GM21367 (cell line): ENCODE measurements at regions not wholly inside any gene's neighbourhood (a gene's known extent, or its start where the extent isn't known, plus 50 kb on each side); places are given as distances from the start of the nearest gene placed in this dataset.

Experiments
- ATAC-seq: cut with Tn5 transposase; IDR thresholded peaks from one replicate; pipeline ENCODE4 v1.9.1; 2021; ENCODE audit not compliant: unreplicated experiment

DNA sequence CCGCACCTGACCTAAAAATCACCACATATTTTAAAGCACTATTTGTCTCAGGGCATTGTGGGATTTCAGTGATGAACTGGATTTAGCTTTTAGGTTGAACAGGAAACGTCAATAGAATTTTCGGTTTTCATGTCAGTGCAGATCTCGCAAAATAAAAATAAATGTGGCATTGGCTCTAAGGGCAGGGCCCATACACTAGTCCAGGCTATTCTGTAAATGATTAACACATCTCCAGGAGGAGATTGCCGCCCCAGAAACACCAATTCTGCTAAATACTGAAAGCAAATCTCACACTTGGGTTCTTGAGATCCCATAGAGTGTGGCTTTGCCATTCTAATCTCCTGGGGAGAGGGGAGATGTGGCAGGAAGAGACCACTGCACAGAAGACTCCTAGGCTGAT, 1494.0 kb upstream of the TMEM132C start:
- peak; percentile 10 for ATAC-seq

- no peak for ATAC-seq
Observed at GRCh38 chr12:126773491-126773890, 1493.5 kb upstream of the TMEM132C start.

GRCh38 chr12:126776026-126776655, 1490.8 kb upstream of the TMEM132C start:
- ATAC-seq: no peak

DNA sequence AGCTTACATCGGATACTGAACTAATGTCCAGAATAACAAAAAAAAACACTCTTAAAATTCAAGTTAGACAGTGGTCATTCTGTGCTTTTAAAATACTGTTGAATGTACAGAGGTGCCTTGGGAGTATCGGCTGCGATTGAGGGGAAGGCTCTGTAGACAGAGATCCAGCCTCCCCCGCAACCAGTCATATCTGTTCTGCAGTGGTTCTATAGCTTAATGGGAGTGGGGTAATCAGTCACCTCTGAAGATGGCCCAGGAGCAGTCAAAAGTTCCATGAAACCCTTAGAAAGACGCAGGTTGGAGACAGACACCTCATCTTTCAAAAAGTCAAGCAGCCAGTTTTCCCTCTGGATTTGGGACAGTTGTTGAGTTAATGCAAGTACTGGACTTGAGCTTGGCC, 1486.6 kb upstream of the TMEM132C start:
- no peak for ATAC-seq

DNA sequence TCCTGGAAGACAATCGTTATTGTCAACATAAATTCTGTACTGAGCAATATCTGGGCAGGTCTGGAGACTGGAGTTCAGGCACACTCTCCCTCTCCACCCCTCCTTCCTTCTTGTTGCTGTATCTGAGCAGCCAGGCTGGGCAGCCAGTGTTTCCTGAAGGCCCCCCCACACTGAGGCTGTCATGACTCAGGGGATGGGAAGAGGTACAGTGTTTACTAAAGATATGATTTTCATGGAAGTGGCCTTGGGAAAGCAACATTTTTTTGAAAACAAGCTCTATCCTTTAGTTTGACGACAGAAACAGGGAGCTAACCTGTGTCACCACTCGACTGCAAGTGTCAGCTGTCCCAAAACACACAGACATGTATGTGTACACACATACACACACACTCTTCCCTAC, 1485.4 kb upstream of the TMEM132C start:
- no peak for ATAC-seq

DNA sequence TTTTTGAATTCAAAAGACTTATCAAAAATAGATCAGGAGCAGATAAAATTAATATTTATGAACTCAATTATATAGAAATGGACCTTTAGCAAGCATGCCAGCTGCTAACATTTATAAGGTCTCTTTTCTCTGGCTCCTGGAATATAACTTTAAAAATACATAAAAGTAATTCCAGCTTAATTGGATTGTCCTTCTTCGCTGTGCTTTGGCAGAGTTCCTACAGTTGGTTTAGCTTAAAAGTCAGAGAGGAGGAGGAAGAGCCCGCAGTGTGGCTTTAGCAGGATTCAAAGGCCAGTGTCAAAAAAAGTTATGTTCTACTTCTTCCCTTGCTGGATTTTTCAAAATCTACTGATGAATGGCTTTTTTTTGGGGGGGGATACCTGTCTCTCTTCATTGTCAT, 1484.9 kb upstream of the TMEM132C start:
- no peak for ATAC-seq

DNA sequence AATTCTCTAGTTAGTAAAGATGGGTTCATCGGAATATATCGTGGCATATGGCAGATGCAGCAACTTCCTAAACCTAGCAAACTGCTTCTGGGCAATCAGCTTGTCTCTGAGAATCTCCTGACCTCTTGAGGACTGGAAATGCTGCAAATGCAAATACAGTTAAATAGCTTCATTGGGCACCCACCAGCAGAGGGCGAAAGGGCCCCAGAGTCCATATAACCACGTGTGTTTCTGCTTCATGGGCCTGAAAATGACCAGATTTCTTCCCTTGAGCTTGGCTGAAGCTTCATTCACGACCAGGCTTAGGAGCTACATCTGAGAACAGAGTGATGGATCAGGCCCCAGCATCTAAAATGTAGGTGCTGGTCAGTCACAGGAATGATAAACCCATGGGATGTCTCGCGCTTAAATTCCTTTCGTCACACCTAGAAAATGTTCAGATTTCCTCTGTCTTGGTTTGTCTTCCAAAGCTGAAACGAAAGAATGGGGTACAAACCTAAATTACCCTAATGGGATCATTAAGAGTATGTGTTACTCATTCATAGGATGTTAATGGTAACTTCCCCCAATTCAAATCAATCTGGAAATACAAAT, 1482.5 kb upstream of the TMEM132C start:
- ATAC-seq: no peak

DNA sequence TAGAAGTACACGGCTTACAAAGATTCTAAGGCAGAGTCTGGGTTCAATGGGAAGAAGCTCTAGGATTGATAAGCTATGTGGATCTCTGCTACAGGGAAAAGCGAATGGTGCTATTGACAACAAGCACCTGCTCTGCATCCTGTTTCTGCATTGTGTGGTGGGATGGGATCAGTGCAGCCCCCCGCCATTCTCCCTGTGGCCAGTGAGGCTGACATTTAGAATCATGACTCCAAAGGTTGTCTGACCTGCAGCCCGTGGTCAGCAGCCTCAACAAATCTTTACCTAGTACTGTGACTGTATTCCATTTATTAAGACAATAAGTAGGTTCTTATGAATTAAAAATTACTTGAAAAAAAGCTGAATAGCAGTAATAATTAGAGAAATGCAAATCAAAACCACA, 1477.0 kb upstream of the TMEM132C start:
- ATAC-seq: no peak

GRCh38 chr12:126791122-126791521, 1475.8 kb upstream of the TMEM132C start:
- no peak for ATAC-seq

DNA sequence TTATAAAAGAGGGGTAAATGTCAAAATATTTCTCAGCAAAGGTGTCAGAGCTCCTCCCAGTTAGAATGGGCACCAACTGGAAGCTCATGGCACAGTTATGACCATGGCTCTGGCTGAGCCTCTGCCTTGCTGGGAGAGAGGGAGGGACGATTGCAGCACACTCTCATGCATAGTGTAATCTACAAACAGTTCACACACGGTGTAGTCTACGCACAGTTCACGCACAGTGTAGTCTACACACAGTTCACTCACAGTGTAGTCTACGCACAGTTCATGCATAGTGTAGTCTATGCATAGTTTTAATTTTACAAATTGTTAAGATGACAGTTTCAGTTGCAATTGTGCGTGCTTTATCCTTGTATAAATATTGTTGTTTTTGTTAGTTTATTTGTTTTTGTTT, 1474.6 kb upstream of the TMEM132C start:
- no peak for ATAC-seq

GRCh38 chr12:126797525-126797924, 1469.4 kb upstream of the TMEM132C start:
- no peak for ATAC-seq

DNA sequence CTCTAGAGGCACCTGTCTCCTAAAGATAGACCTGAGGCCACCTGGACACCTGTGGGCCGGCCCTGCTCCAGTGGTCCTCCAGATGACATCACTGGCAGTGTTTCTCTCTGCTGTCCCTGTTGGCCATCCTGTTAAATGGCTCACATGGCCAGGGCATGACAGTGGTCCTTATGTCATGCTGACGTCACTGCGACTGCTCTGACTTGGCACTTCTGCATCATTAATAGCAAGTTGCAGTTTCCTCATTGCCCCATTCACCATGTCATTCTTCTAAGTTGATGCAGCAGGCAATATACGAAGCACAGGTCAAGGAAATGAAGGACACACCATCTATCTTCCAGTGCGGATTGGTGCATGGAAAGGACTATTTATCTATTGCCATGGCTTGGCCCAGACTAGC, 1468.5 kb upstream of the TMEM132C start:
- no peak for ATAC-seq

DNA sequence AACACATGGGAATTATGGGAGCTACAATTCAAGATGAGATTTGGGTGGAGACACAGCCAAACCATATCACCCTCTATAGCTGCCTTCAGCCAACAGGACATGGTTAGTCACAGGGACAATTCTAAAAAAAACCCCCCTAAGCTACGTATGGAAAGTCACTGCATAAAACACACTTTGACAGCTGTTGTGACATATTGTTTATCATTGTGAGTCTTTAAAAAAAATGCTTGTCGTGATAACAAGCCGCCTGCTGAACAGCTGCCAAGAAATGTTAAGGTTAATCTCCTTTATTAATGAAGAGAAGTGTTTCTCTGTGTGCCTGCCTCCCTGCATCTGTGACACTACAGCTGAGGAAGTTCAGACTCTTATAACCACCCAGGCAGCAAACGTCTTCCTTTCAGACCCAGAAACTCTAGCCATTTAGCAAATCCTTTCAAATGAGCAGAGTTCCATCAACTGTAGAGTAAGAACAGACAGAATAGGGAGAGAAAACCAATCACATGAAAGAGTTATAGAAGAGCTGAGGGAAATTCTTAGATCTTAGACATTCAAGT, 1459.6 kb upstream of the TMEM132C start:
- no peak for ATAC-seq

DNA sequence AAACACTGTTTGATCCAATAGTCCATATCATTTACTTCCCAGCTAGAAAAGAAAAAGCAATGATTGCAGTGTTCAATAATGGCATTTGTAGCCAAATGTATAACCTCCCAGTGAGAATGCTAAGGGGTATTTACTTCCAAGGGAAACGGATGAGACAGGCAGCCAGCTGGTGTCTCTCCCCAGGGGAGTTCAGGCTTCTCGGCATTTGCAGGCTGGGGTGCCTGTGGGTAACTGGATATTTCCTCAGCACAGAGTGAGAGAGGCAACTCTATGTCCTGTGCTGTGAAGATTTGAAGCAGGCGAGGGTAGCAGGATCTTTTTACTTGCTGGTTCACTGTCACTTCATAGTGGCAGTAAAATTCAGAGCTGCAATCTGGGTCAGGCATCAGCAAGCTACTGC, 1455.6 kb upstream of the TMEM132C start:
- no peak for ATAC-seq

DNA sequence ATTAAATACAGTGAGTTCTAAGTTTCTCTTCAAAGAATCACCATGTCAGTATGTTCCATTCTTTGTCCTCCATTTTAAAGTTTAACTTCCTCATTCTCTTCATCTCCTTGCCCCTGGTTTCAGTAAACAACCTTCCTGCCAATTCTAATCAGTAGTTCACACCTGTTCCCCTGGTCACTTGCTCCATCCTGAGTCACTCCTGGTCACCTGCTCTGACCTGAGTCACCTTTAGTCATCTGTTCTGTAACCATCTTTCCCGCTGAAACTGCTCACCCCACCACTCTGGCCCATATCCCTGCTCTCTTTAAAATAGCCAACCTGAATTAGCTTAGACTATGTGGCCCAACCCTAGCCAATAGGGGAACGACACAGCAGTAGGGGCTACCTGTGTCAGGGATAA, 1447.4 kb upstream of the TMEM132C start:
- no peak for ATAC-seq

DNA sequence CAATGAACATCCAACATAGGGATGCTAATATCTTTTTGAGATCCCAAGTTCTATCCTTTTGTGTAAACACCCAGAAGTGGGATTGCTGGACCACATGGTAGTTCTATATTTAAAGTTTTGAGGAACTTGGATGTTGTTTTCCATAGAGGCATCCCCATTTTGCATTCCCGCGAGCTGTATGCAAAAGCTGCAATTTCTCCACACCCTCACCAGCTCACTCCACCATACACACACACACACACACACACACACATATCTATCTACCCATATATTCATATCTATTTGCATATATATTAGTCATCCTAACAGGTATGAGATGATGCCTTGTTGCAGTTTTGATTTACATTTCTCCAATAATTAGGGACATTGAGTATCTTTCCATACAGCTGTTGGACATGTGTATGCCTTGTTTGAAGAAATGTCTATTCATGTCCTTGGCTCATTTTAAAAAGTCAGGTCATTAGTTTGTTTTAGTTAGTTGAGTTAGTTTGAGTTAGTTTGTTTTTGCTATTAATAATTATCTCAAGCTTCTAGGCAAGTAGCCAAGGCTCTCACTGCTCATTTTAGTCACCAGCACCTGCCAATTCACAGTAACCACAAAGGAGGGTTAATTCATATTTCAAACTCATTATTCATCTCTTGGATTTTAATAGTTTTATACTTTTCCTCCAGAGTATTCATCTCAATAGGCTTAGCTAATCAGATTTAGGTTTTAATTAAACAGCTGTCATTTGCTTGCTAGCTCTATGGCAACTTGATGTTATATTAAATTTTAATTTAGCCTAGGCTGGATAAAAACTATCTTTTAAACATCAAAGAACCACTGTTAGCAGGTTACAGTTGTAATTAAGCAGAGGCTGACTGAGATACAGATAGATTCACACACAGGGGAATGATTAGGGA, 1435.9 kb upstream of the TMEM132C start:
- no peak for ATAC-seq

DNA sequence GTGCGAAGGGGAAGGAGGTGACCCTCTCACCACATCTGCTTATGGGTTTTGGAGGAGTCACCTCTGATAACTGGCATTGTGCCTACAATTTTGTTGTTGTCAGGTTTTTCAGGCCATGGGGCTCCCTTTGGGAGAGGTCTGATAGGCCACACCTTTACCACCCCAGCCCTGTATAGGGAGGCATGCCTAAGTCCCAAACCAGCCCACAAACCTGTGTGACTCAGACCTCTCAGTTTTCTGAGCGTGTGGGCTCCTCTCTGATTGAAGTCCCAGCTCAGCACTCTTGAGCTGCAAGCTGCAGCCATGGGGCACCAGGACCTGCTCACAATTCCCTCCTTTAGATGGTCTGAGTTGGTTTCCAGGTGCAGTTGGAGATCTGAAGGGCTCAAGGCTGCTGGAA, 1429.3 kb upstream of the TMEM132C start:
- no peak for ATAC-seq

DNA sequence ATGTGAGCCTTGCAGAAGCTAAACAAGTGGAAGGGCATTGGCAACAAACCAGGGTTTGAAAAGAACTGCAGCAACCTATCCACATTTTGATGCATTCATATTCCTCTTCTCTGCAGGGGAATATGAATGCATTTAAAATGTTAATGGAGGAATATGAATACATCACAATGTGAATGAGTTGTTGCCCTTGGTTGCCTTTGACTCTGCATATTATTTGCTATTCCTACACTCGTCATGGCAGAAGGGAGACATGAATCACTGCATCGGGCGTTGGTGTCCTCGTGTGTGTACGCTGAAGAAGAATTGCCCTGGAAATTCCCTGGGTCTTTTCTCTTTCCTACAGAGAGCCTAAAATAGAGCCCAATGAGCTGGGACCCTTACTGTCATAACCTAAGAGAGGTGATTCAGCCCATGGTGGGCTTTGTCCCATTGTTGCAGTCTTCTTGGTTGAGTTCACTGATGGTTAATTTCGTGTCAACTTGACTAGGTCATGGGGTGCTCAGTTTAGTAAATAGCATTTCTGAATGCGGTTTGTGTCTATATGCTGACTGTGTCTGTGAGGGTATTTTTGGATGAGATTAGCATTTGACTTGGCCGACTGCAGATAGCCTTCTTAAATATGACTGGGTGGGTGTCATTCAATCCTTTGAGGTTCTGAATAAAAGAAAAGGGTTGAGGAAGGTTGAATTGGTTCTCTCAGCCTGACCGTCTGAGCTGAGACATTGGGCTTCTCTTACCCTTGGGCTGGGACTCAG, 1422.9 kb upstream of the TMEM132C start:
- ATAC-seq: no peak

DNA sequence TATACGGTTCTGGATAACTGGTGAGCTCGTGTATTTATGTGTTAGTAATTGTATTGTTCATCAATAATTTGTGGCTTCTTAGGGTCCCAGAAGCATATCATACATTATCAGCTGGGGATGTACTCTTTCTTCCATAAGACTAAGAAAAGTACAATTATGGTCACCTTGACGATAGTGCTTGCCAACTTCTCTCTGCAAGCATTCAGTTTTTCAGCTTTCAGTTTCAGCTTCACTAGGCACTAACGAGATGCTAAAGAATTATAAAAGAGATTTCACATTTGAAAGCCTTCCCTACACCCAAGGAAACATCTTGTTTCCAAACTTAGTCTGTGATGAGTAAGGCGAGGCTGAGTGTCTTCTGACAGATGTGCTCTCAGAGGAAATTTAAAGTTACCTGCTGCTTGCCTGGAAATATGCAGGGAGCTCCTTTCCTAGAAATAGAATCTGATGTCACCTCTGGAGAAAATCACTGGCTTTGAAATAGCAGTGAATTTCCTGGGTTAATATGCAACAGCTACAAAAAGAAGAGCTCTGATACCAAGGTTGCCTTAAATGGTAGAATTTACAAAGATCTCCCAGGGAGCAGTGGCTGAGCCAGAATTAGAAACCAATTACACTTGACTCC, 1419.9 kb upstream of the TMEM132C start:
- no peak for ATAC-seq

- ATAC-seq: no peak
Observed at GRCh38 chr12:126855768-126856167, 1411.2 kb upstream of the TMEM132C start.

DNA sequence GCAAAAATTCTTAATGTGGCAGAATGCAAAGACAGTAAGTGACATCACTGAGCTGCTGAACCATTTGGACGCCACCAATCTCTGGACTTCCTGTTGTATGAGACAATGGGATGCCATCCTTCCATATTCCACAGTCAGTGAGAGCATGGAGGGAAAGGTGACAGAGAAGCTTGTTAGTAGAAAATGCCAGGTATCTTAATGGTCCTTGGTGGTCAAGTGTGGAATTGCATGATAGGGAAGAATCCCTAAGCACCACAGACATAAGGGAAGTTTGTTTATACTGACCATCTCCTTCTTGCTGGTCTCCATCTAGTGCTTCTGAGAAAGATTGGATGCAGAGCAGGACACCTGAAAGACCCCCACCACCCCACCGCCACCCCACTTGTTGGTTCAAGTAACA, 1410.0 kb upstream of the TMEM132C start:
- ATAC-seq: no peak
